ENCODE measurements at regions not wholly inside any gene's neighbourhood (a gene's known extent, or its start where the extent isn't known, plus 50 kb on each side); places are given as distances from the start of the nearest gene placed in this dataset.

DNA sequence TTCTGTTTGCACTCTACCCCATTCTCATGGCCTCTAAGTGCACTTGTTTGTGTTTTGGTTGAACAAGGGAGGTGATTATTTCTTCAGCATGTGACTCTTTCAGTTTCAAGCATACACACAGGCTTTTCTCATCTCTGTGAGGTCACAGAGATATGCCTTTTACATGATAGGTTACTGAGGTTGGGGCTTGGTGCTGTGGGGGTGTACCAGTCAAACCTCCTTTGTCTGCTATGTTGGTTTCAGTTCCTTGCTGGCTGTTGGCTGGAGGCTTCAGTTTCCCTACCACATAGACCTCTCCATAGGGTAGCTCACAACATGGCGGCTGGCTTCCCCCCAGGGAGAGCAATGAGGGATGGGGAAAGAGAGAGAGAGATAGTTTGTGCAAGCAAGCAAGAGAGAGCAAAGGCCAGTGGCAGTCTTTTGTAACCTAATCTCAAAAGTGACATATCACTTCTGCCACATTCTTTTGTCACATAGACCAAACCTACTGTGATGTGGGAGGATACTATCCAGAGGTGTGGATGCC, 96.7 kb upstream of the SEMA6A start:
- TF ChIP-seq POLR2A (IDR thresholded peaks at IDR 0.05) (no peak), POLR2AphosphoS5 (IDR thresholded peaks at IDR 0.05) (no peak), EP300 (IDR thresholded peaks at IDR 0.05) (no peak), CTCF (IDR thresholded peaks at IDR 0.05) (no peak)
- H3K4me3 ChIP-seq: no peak overlapping the region
- no peaks in the 10 kb centered on the region for H3K36me3 ChIP-seq
- ATAC-seq: no peak
- H3K27me3 ChIP-seq: no peaks in the 10 kb centered on the region
- no peak overlapping the region for H3K27ac ChIP-seq
- 100% methylated on average over 1 of the region's 1 CpG; no CpG with 5 or more reads in 1 of the 2 donors for WGBS, 2 donors (ENCODE audit: low coverage in 1 of 2)
- H3K4me1 ChIP-seq: peaks cover 0 to 12% (median 0%) of the 10 kb centered on the region in 3 donors
- no peaks in the 10 kb centered on the region for H3K9me3 ChIP-seq

GRCh38 chr5:116669261-116670031, 94.8 kb upstream of the SEMA6A start:
- 45 to 70% methylated on average over 4 of the region's 4 CpGs for WGBS, 2 donors (ENCODE audit: low coverage in 1 of 2)
- peak; percentile 28 for ATAC-seq

DNA sequence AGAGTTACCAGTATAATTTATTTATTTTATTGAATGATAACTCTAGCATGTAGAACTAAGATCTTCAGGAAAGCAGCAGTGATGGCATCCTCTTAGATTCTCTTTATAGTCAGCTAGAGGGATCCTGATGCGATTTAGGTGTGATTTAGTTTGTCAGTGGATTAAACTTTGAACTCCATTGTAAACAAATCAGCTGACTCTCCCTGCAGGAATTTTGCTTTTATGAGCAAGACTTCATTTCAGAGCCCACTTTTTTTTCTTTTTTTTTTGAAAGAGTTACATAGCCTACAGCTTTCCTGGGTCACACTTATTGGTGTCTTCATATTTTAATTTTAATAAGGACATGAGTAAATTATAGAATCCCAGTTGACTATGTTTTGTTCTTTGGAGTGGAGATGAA, 93.8 kb upstream of the SEMA6A start:
- no peak for ATAC-seq
- Histone ChIP-seq H3K27ac (no peak overlapping the region), H3K4me1 (peaks cover 0 to 12% (median 0%) of the 10 kb centered on the region in 3 donors), H3K4me3 (no peak overlapping the region), H3K36me3 (no peaks in the 10 kb centered on the region), H3K9me3 (no peaks in the 10 kb centered on the region), H3K27me3 (no peaks in the 10 kb centered on the region)
- WGBS, 2 donors (ENCODE audit: low coverage in 1 of 2): 73 to 75% methylated on average over 1 of the region's 1 CpG
- TF ChIP-seq POLR2A (IDR thresholded peaks at IDR 0.05) (no peak), POLR2AphosphoS5 (IDR thresholded peaks at IDR 0.05) (no peak), EP300 (IDR thresholded peaks at IDR 0.05) (no peak)

More at GRCh38 chr5:116669261-116670031, 94.8 kb upstream of the SEMA6A start:
- H3K4me1 ChIP-seq: peaks cover 0 to 12% (median 0%) of the 10 kb centered on the region in 3 donors
- H3K27me3 ChIP-seq: no peaks in the 10 kb centered on the region
- H3K4me3 ChIP-seq: no peak overlapping the region
- no peaks in the 10 kb centered on the region for H3K36me3 ChIP-seq
- TF ChIP-seq CTCF (IDR thresholded peaks at IDR 0.05) (no peak), EP300 (IDR thresholded peaks at IDR 0.05) (no peak), POLR2AphosphoS5 (IDR thresholded peaks at IDR 0.05) (no peak), POLR2A (IDR thresholded peaks at IDR 0.05) (no peak)
- H3K27ac ChIP-seq: no peak overlapping the region
- H3K9me3 ChIP-seq: no peaks in the 10 kb centered on the region

GRCh38 chr5:116666901-116667300, 92.3 kb upstream of the SEMA6A start:
- peaks cover 0 to under 1% (median 0%) of the 10 kb centered on the region in 3 donors for H3K9me3 ChIP-seq
- 20 to 72% methylated on average over 2 to 3 of the region's 3 CpGs for WGBS, 2 donors (ENCODE audit: low coverage in 1 of 2)
- H3K27me3 ChIP-seq: no peaks in the 10 kb centered on the region
- no peak for TF ChIP-seq POLR2AphosphoS5 (IDR thresholded peaks at IDR 0.05)
- no peak for TF ChIP-seq CTCF (IDR thresholded peaks at IDR 0.05)
- no peak for TF ChIP-seq POLR2A (IDR thresholded peaks at IDR 0.05)
- TF ChIP-seq EP300 (IDR thresholded peaks at IDR 0.05): no peak
- ATAC-seq: no peak
- H3K4me3 ChIP-seq: no peak overlapping the region
- no peaks in the 10 kb centered on the region for H3K36me3 ChIP-seq
- peaks cover 0 to 12% (median 0%) of the 10 kb centered on the region in 3 donors for H3K4me1 ChIP-seq
- H3K27ac ChIP-seq: no peak overlapping the region

- TF ChIP-seq EP300 (IDR thresholded peaks at IDR 0.05) (no peak), POLR2A (IDR thresholded peaks at IDR 0.05) (no peak), POLR2AphosphoS5 (IDR thresholded peaks at IDR 0.05) (no peak), CTCF (IDR thresholded peaks at IDR 0.05) (no peak)
- no peaks in the 10 kb centered on the region for H3K27me3 ChIP-seq
- H3K9me3 ChIP-seq: peaks cover 0 to 11% (median 0%) of the 10 kb centered on the region in 3 donors
- no peak overlapping the region for H3K27ac ChIP-seq
- no peak for ATAC-seq
- H3K4me3 ChIP-seq: no peak overlapping the region
- WGBS, 2 donors (ENCODE audit: low coverage in 1 of 2): 73 to 80% methylated on average over 5 of the region's 5 CpGs
- H3K4me1 ChIP-seq: peaks cover 0 to 8% (median 0%) of the 10 kb centered on the region in 3 donors
- peaks cover 0 to 3% of the 10 kb centered on the region in 2 donors for H3K36me3 ChIP-seq
Measured at GRCh38 chr5:116664988-116665387, 90.4 kb upstream of the SEMA6A start.
